BJ (cell line): ENCODE measurements at regions not wholly inside any gene's neighbourhood (a gene's known extent, or its start where the extent isn't known, plus 50 kb on each side); places are given as distances from the start of the nearest gene placed in this dataset.

Experiments used
- CTCF ChIA-PET: fragments of 350-600 bp; formaldehyde crosslinking; extraction: SDS; loops from one replicate; lab custom pipeline; 2021; ENCODE audit warnings: antibody characterized with exemption, inconsistent platforms; lab: Yijun Ruan, JAX
- POLR2A ChIA-PET: fragments of 300-600 bp; sonication (Branson Sonifier 250); formaldehyde crosslinking; extraction: SDS; loops from one replicate; lab custom pipeline; 2021; ENCODE audit warnings: antibody characterized with exemption; lab: Charles Lee
- DNase-seq: peaks from one replicate; pipeline ENCODE4 v3.0.0-alpha.2; 2011; ENCODE audit warnings: low read depth
- H3K27me3 ChIP-seq: 2 replicates; pipeline ENCODE4 v1.6.0; 2011; ENCODE audit warnings: low read length; ENCODE audit not compliant: control insufficient read depth, insufficient read depth
- H3K36me3 ChIP-seq: 2 replicates; pipeline ENCODE4 v1.5.1; 2011; ENCODE audit warnings: low read length; ENCODE audit not compliant: control insufficient read depth, insufficient read depth
- H3K4me3 ChIP-seq: 2 replicates; pipeline ENCODE4 v1.5.1; 2011; ENCODE audit warnings: low read depth, mild to moderate bottlenecking, control low read depth, low read length
- CTCF ChIP-seq: IDR thresholded peaks from 2 replicates; pipeline ENCODE4 v1.5.1; 2011; ENCODE audit warnings: low read depth, mild to moderate bottlenecking, control low read depth, inconsistent platforms, low read length, moderate library complexity; ENCODE audit not compliant: insufficient read depth

GRCh38 chr4:35565640-35566039, 678.7 kb downstream of the ARAP2 start:
- ChIA-PET POLR2A (no interaction called here), CTCF (interaction anchor here (0.6 kb wide), 1 partner anchor 894 kb away, joined by 3 read pairs; no protein-coding TSS in a partner anchor)
- H3K36me3 ChIP-seq: no peaks in the 10 kb centered on the region
- H3K27me3 ChIP-seq: no peaks in the 10 kb centered on the region
- no peak for TF ChIP-seq CTCF
- no peak for DNase-seq
- no peak overlapping the region for H3K4me3 ChIP-seq

GRCh38 chr4:35591035-35591434, 653.3 kb downstream of the ARAP2 start:
- no peak for TF ChIP-seq CTCF
- CTCF ChIA-PET: no interaction called here
- Histone ChIP-seq H3K36me3 (no peaks in the 10 kb centered on the region), H3K27me3 (no peaks in the 10 kb centered on the region), H3K4me3 (no peak overlapping the region)
- POLR2A ChIA-PET: no interaction called here
- DNase-seq: no peak

- TF ChIP-seq CTCF: no peak
- Histone ChIP-seq H3K27me3 (no peaks in the 10 kb centered on the region), H3K36me3 (no peaks in the 10 kb centered on the region), H3K4me3 (no peak overlapping the region)
- CTCF ChIA-PET: no interaction called here
- POLR2A ChIA-PET: no interaction called here
- no peak for DNase-seq
Measured at GRCh38 chr4:35604252-35604651, 640.1 kb downstream of the ARAP2 start.

- POLR2A ChIA-PET: no interaction called here
- CTCF ChIA-PET: no interaction called here
Measured at GRCh38 chr4:35604724-35605123, 639.6 kb downstream of the ARAP2 start.

GRCh38 chr4:35608205-35608604, 636.1 kb downstream of the ARAP2 start:
- ChIA-PET POLR2A (no interaction called here), CTCF (no interaction called here)
- Histone ChIP-seq H3K27me3 (no peaks in the 10 kb centered on the region), H3K4me3 (no peak overlapping the region), H3K36me3 (no peaks in the 10 kb centered on the region)
- no peak for TF ChIP-seq CTCF
- DNase-seq: no peak

More at GRCh38 chr4:35604724-35605123, 639.6 kb downstream of the ARAP2 start:
- no peaks in the 10 kb centered on the region for H3K27me3 ChIP-seq
- no peak for TF ChIP-seq CTCF
- H3K4me3 ChIP-seq: no peak overlapping the region
- no peak for DNase-seq
- H3K36me3 ChIP-seq: no peaks in the 10 kb centered on the region
